MM.1S (cell line): ENCODE measurements at regions not wholly inside any gene's neighbourhood (a gene's known extent, or its start where the extent isn't known, plus 50 kb on each side); places are given as distances from the start of the nearest gene placed in this dataset.

Source experiments
- DNase-seq: peaks from one replicate; pipeline ENCODE4 v3.0.0-alpha.2; 2015
- H2AFZ ChIP-seq: fragments of 300-600 bp; sonication (generic); 2 replicates; pipeline ENCODE4 v1.6.0; 2016; ENCODE audit warnings: antibody characterized with exemption, low read length
- H3F3A ChIP-seq: fragments of 300-600 bp; sonication (generic); 2 replicates; pipeline ENCODE4 v1.6.1; 2016; ENCODE audit warnings: mild to moderate bottlenecking, antibody characterized with exemption, low read length, moderate library complexity, mixed read lengths; ENCODE audit not compliant: insufficient read depth
- H3K27ac ChIP-seq: fragments of 300-600 bp; sonication (generic); 2 replicates; pipeline ENCODE4 v1.5.1; 2016; ENCODE audit warnings: mild to moderate bottlenecking, low read length
- H3K27me3 ChIP-seq: fragments of 300-600 bp; sonication (generic); replicated peaks from 2 replicates; pipeline ENCODE4 v1.6.0; 2016; ENCODE audit warnings: low read length; ENCODE audit not compliant: insufficient read depth
- H3K36me3 ChIP-seq: fragments of 300-600 bp; sonication (generic); replicated peaks from 2 replicates; pipeline ENCODE4 v1.6.1; 2016; ENCODE audit warnings: mild to moderate bottlenecking, low read length, mixed read lengths; ENCODE audit not compliant: insufficient read depth
- H3K4me1 ChIP-seq: fragments of 300-600 bp; sonication (generic); 2 replicates; pipeline ENCODE4 v1.6.1; 2016; ENCODE audit warnings: low read length, mixed read lengths
- H3K4me2 ChIP-seq: fragments of 300-600 bp; sonication (generic); 2 replicates; pipeline ENCODE4 v1.6.0; 2016; ENCODE audit warnings: low read depth, low read length
- H3K4me3 ChIP-seq: fragments of 300-600 bp; sonication (generic); 2 replicates; pipeline ENCODE4 v1.5.1; 2016; ENCODE audit warnings: low read length, mixed read lengths
- H3K79me2 ChIP-seq: fragments of 300-600 bp; sonication (generic); 2 replicates; pipeline ENCODE4 v1.6.1; 2016; ENCODE audit warnings: mixed run types, low read length, mixed read lengths
- H3K9ac ChIP-seq: fragments of 300-600 bp; sonication (generic); 2 replicates; pipeline ENCODE4 v1.6.1; 2016; ENCODE audit warnings: low read length, mixed read lengths
- H3K9me2 ChIP-seq: fragments of 300-600 bp; sonication (generic); replicated peaks from 2 replicates; pipeline ENCODE4 v1.6.1; 2016; ENCODE audit warnings: mild to moderate bottlenecking, low read length, mixed read lengths; ENCODE audit not compliant: insufficient read depth
- H3K9me3 ChIP-seq: fragments of 300-600 bp; sonication (generic); replicated peaks from 2 replicates; pipeline ENCODE4 v1.6.1; 2016; ENCODE audit warnings: mild to moderate bottlenecking, low read length, mixed read lengths; ENCODE audit not compliant: insufficient read depth
- H4K20me1 ChIP-seq: fragments of 300-600 bp; sonication (generic); 2 replicates; pipeline ENCODE4 v1.6.1; 2016; ENCODE audit warnings: mild to moderate bottlenecking, low read length, moderate library complexity, mixed read lengths; ENCODE audit not compliant: insufficient read depth
- CTCF ChIP-seq: fragments of 300-600 bp; sonication (generic); IDR thresholded peaks from 2 replicates; pipeline ENCODE4 v1.5.1; 2016; ENCODE audit warnings: antibody characterized with exemption, low read length, mixed read lengths
- EZH2 ChIP-seq: fragments of 300-600 bp; sonication (generic); optimal IDR thresholded peaks from 2 replicates; pipeline ENCODE3; 2017; ENCODE audit warnings: low read depth, mild to moderate bottlenecking, antibody characterized with exemption, low read length, mixed read lengths
- EZH2phosphoT487 ChIP-seq: fragments of 300-600 bp; sonication (generic); IDR thresholded peaks from 2 replicates; pipeline ENCODE4 v1.6.1; 2018; ENCODE audit warnings: antibody characterized with exemption, low read length

GRCh38 chr13:106660746-106661625 lies 93.0 kb upstream of the ARGLU1 start:
- no peak overlapping the region for H3K4me3 ChIP-seq
- H2AFZ ChIP-seq = no peak overlapping the region
- no peaks in the 10 kb centered on the region for H3K79me2 ChIP-seq
- no peaks in the 10 kb centered on the region for H3K9me3 ChIP-seq
- TF ChIP-seq CTCF = no peak
- TF ChIP-seq EZH2 = no peak
- no peak for TF ChIP-seq EZH2phosphoT487
- no peaks in the 10 kb centered on the region for H3F3A ChIP-seq
- no peak overlapping the region for H3K27ac ChIP-seq
- H3K27me3 ChIP-seq = no peaks in the 10 kb centered on the region
- no peak overlapping the region for H3K9ac ChIP-seq
- no peak overlapping the region for H3K4me2 ChIP-seq
- H4K20me1 ChIP-seq = no peaks in the 10 kb centered on the region
- no peaks in the 10 kb centered on the region for H3K9me2 ChIP-seq
- H3K36me3 ChIP-seq = no peaks in the 10 kb centered on the region
- no peak for DNase-seq
- no peaks in the 10 kb centered on the region for H3K4me1 ChIP-seq

- H3K79me2 ChIP-seq = no peaks in the 10 kb centered on the region
- H3K4me2 ChIP-seq = no peak overlapping the region
- H3K36me3 ChIP-seq = no peaks in the 10 kb centered on the region
- no peaks in the 10 kb centered on the region for H3K9me3 ChIP-seq
- H3K27ac ChIP-seq = no peak overlapping the region
- H3K27me3 ChIP-seq = no peaks in the 10 kb centered on the region
- H3K9ac ChIP-seq = no peak overlapping the region
- H4K20me1 ChIP-seq = no peaks in the 10 kb centered on the region
- TF ChIP-seq EZH2 = no peak
- no peak for TF ChIP-seq EZH2phosphoT487
- TF ChIP-seq CTCF = no peak
- no peak for DNase-seq
- H3K4me1 ChIP-seq = no peaks in the 10 kb centered on the region
- H3K9me2 ChIP-seq = no peaks in the 10 kb centered on the region
- H3F3A ChIP-seq = no peaks in the 10 kb centered on the region
- H3K4me3 ChIP-seq = no peak overlapping the region
- H2AFZ ChIP-seq = no peak overlapping the region
These were observed 89.2 kb upstream of the ARGLU1 start for GRCh38 chr13:106657104-106657503.

- Histone ChIP-seq H4K20me1 (no peaks in the 10 kb centered on the region), H3K27me3 (no peaks in the 10 kb centered on the region), H3K9ac (no peak overlapping the region), H3K79me2 (no peaks in the 10 kb centered on the region), H3K4me1 (no peaks in the 10 kb centered on the region), H3F3A (no peaks in the 10 kb centered on the region), H3K4me3 (no peak overlapping the region), H3K27ac (no peak overlapping the region), H3K36me3 (no peaks in the 10 kb centered on the region), H3K9me3 (no peaks in the 10 kb centered on the region), H3K4me2 (no peak overlapping the region), H3K9me2 (no peaks in the 10 kb centered on the region), H2AFZ (no peak overlapping the region)
- TF ChIP-seq EZH2 = no peak
- TF ChIP-seq EZH2phosphoT487 = no peak
- no peak for TF ChIP-seq CTCF
- no peak for DNase-seq
These were observed 88.2 kb upstream of the ARGLU1 start for GRCh38 chr13:106656186-106656585.
